ENCODE measurements at regions not wholly inside any gene's neighbourhood (a gene's known extent, or its start where the extent isn't known, plus 50 kb on each side); places are given as distances from the start of the nearest gene placed in this dataset.
A peak's percentile ranks its signal among the peaks of the same experiment; 100 is the strongest.

- no peak overlapping the region for H3K27ac ChIP-seq (ENCODE audit: insufficient read depth, low read depth, low read length)
- H3K79me2 ChIP-seq (ENCODE audit: control insufficient read depth, insufficient read depth, low read length): no peaks in the 10 kb centered on the region
- intact Hi-C loops (cut with micrococcal nuclease): loop anchor here (1.0 to 10.0 kb wide), 6 partner anchors 39 to 364 kb away; no protein-coding TSS in a partner anchor
- H3K9ac ChIP-seq (replicated peaks; ENCODE audit: extremely low read depth, insufficient read depth, low read length): no peak overlapping the region
- no peak overlapping the region for H3K4me2 ChIP-seq (ENCODE audit: insufficient read depth, low read length)
- ChIA-PET POLR2A (interaction anchor here (0.8 kb wide), 1 partner anchor 11 kb away, joined by 3 read pairs; no protein-coding TSS in a partner anchor), CTCF (interaction anchor here (0.6 to 5.2 kb wide), 37 partner anchors 9 to 1120 kb away, joined by 3 to 125 read pairs (median 4); no protein-coding TSS in a partner anchor)
- no peaks in the 10 kb centered on the region for H3K4me1 ChIP-seq (ENCODE audit: control insufficient read depth, extremely low read depth, insufficient read depth, low read length)
- H3K9me3 ChIP-seq (replicated peaks; ENCODE audit: control insufficient read depth, insufficient read depth, low read length): no peaks in the 10 kb centered on the region
- dilution Hi-C loops (cut with MboI; ENCODE audit: extremely low pct_ligation_motif_present, low sequenced_read_pairs): no loop called here
- DNase-seq (ENCODE audit: low read depth, low spot score) (peak; percentile 63), FAIRE-seq (peak; percentile 57)
- H4K20me1 ChIP-seq (replicated peaks; ENCODE audit: control insufficient read depth, extremely low read depth, insufficient read depth, low read length): no peaks in the 10 kb centered on the region
- no peak overlapping the region for H2AFZ ChIP-seq (ENCODE audit: low read depth, low read length)
- no peaks in the 10 kb centered on the region for H3K9me1 ChIP-seq (replicated peaks; ENCODE audit: control insufficient read depth, extremely low read depth, insufficient read depth, low read length)
- H3K4me3 ChIP-seq (replicated peaks in 1 of 3; ENCODE audit: insufficient read depth in 1 of 3, low read depth in 1 of 3, low read length in 3 of 3): no peak overlapping the region
- no peaks in the 10 kb centered on the region for H3K27me3 ChIP-seq (ENCODE audit: control insufficient read depth in 2 of 2, insufficient read depth in 2 of 2, low read length in 2 of 2)
- H3K36me3 ChIP-seq (ENCODE audit: control insufficient read depth in 2 of 2, extremely low read depth in 1 of 2, insufficient read depth in 2 of 2, low read length in 2 of 2): no peaks in the 10 kb centered on the region
- TF ChIP-seq CTCF (IDR thresholded peaks at IDR 0.05; ENCODE audit: extremely low read depth in 1 of 2, insufficient read depth in 1 of 2, low read depth in 1 of 2, low read length in 2 of 2) (peak; percentile 28 to 38), GATA2 (IDR thresholded peaks at IDR 0.05; ENCODE audit: insufficient read depth, insufficient read length, low read depth, low read length) (no peak)
- BruUV-seq (replicated peaks): no TSS peak
Measured at GRCh38 chr3:31132132-31132769, 237.8 kb upstream of the GADL1 start.

- Histone ChIP-seq H3K4me2 (ENCODE audit: insufficient read depth, low read length) (no peak overlapping the region), H2AFZ (ENCODE audit: low read depth, low read length) (no peak overlapping the region), H4K20me1 (replicated peaks; ENCODE audit: control insufficient read depth, extremely low read depth, insufficient read depth, low read length) (no peaks in the 10 kb centered on the region), H3K79me2 (ENCODE audit: control insufficient read depth, insufficient read depth, low read length) (no peaks in the 10 kb centered on the region), H3K27ac (ENCODE audit: insufficient read depth, low read depth, low read length) (no peak overlapping the region), H3K9me3 (replicated peaks; ENCODE audit: control insufficient read depth, insufficient read depth, low read length) (no peaks in the 10 kb centered on the region), H3K9ac (replicated peaks; ENCODE audit: extremely low read depth, insufficient read depth, low read length) (no peak overlapping the region), H3K9me1 (replicated peaks; ENCODE audit: control insufficient read depth, extremely low read depth, insufficient read depth, low read length) (no peaks in the 10 kb centered on the region), H3K4me1 (ENCODE audit: control insufficient read depth, extremely low read depth, insufficient read depth, low read length) (no peaks in the 10 kb centered on the region), H3K27me3 (ENCODE audit: control insufficient read depth in 2 of 2, insufficient read depth in 2 of 2, low read length in 2 of 2) (no peaks in the 10 kb centered on the region), H3K4me3 (replicated peaks in 1 of 3; ENCODE audit: insufficient read depth in 1 of 3, low read depth in 1 of 3, low read length in 3 of 3) (no peak overlapping the region), H3K36me3 (ENCODE audit: control insufficient read depth in 2 of 2, extremely low read depth in 1 of 2, insufficient read depth in 2 of 2, low read length in 2 of 2) (no peaks in the 10 kb centered on the region)
- dilution Hi-C loops (cut with MboI; ENCODE audit: extremely low pct_ligation_motif_present, low sequenced_read_pairs) (no loop called here), intact Hi-C loops (cut with micrococcal nuclease) (loop anchor here (10.0 kb wide), 1 partner anchor 311 kb away; no protein-coding TSS in a partner anchor)
- CTCF ChIA-PET: interaction anchor here (2.6 kb wide), 1 partner anchor 365 kb away, joined by 14 read pairs; no protein-coding TSS in a partner anchor
- TF ChIP-seq POLR2A (IDR thresholded peaks at IDR 0.05; ENCODE audit: low read depth, low read length): no peak
- no peak for TF ChIP-seq MYC (IDR thresholded peaks at IDR 0.05; ENCODE audit: low read depth, low read length)
- no peak for TF ChIP-seq POLR2AphosphoS5 (IDR thresholded peaks at IDR 0.05; ENCODE audit: insufficient read depth, low read depth, low read length)
- TF ChIP-seq JUN (IDR thresholded peaks at IDR 0.05; ENCODE audit: borderline replicate concordance, insufficient read depth, insufficient read length, low read depth): no peak
- TF ChIP-seq FOS (IDR thresholded peaks at IDR 0.05; ENCODE audit: borderline replicate concordance, insufficient read depth, low read length): no peak
- no peak for TF ChIP-seq GATA2 (IDR thresholded peaks at IDR 0.05; ENCODE audit: insufficient read depth, insufficient read length, low read depth, low read length)
- TF ChIP-seq MAX (IDR thresholded peaks at IDR 0.05; ENCODE audit: insufficient read depth, insufficient read length): no peak
- no peak for TF ChIP-seq CTCF (IDR thresholded peaks at IDR 0.05; ENCODE audit: extremely low read depth in 1 of 2, insufficient read depth in 1 of 2, low read depth in 1 of 2, low read length in 2 of 2)
- TF ChIP-seq EZH2 (IDR thresholded peaks at IDR 0.05; ENCODE audit: borderline replicate concordance, low read depth, low read length, severe bottlenecking): no peak
- POLR2A ChIA-PET: no interaction called here
- FAIRE-seq (no peak), DNase-seq (ENCODE audit: low read depth, low spot score) (no peak)
- BruUV-seq (replicated peaks): no TSS peak
Measured at GRCh38 chr3:31133541-31133940, 239.1 kb upstream of the GADL1 start.

Measured in endothelial cell of umbilical vein (primary cell).